ENCODE measurements at regions not wholly inside any gene's neighbourhood (a gene's known extent, or its start where the extent isn't known, plus 50 kb on each side); places are given as distances from the start of the nearest gene placed in this dataset.

GRCh38 chr5:100448111-100448528 lies 87.1 kb upstream of the FAM174A start:
- TF ChIP-seq, protein P1, sequence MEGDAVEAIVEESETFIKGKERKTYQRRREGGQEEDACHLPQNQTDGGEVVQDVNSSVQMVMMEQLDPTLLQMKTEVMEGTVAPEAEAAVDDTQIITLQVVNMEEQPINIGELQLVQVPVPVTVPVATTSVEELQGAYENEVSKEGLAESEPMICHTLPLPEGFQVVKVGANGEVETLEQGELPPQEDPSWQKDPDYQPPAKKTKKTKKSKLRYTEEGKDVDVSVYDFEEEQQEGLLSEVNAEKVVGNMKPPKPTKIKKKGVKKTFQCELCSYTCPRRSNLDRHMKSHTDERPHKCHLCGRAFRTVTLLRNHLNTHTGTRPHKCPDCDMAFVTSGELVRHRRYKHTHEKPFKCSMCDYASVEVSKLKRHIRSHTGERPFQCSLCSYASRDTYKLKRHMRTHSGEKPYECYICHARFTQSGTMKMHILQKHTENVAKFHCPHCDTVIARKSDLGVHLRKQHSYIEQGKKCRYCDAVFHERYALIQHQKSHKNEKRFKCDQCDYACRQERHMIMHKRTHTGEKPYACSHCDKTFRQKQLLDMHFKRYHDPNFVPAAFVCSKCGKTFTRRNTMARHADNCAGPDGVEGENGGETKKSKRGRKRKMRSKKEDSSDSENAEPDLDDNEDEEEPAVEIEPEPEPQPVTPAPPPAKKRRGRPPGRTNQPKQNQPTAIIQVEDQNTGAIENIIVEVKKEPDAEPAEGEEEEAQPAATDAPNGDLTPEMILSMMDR (IDR thresholded peaks at IDR 0.05; ENCODE audit: low read depth, low read length) = no peak
- Histone ChIP-seq H3K9me3 (ENCODE audit: severe bottlenecking) (no peaks in the 10 kb centered on the region), H3K4me3 (ENCODE audit: low read depth, low read length) (no peak overlapping the region), H3K36me3 (no peaks in the 10 kb centered on the region), H3K27ac (no peak overlapping the region), H3K27me3 (ENCODE audit: insufficient read depth, low read depth, severe bottlenecking) (no peaks in the 10 kb centered on the region)
- DNase-seq = no peak

- H3K27ac ChIP-seq = no peak overlapping the region
Observed at GRCh38 chr5:100446879-100447430, 88.2 kb upstream of the FAM174A start.

DNA sequence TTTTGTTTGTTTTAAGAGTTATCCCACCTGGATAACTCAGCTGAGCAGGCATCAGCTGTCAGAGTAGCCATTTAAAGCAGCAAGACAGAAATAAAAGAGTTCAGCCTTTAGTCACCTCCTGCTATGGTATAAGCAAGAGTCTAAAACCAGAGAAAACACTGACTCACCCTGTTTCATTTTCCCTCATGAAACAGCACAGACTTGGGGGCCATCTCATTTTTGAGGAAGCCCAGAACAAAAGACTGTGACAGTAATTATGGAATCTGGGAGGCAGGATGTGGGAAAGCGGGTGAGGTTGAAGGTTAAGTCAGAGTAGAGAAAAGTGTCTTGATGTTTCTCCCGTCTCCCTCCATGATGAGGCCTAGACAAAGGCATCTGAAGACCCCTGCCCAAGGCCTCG lies 90.2 kb upstream of the FAM174A start:
- H3K27ac ChIP-seq = no peak overlapping the region
- TF ChIP-seq, protein P1 (IDR thresholded peaks at IDR 0.05; ENCODE audit: low read depth, low read length) = no peak
- DNase-seq = no peak

More at GRCh38 chr5:100446879-100447430, 88.2 kb upstream of the FAM174A start:
- H3K27me3 ChIP-seq (ENCODE audit: insufficient read depth, low read depth, severe bottlenecking) = no peaks in the 10 kb centered on the region
- H3K9me3 ChIP-seq (ENCODE audit: severe bottlenecking) = no peaks in the 10 kb centered on the region
- H3K4me3 ChIP-seq (ENCODE audit: low read depth, low read length) = no peak overlapping the region
- no peak for DNase-seq
- TF ChIP-seq, protein P1 (IDR thresholded peaks at IDR 0.05; ENCODE audit: low read depth, low read length) = no peak
- no peaks in the 10 kb centered on the region for H3K36me3 ChIP-seq

GRCh38 chr5:100434815-100435214 lies 100.4 kb upstream of the FAM174A start:
- Histone ChIP-seq H3K27ac (no peak overlapping the region), H3K4me3 (ENCODE audit: low read depth, low read length) (no peak overlapping the region), H3K9me3 (ENCODE audit: severe bottlenecking) (no peaks in the 10 kb centered on the region), H3K36me3 (no peaks in the 10 kb centered on the region), H3K27me3 (ENCODE audit: insufficient read depth, low read depth, severe bottlenecking) (no peaks in the 10 kb centered on the region)
- TF ChIP-seq, protein P1 (IDR thresholded peaks at IDR 0.05; ENCODE audit: low read depth, low read length) = no peak
- no peak for DNase-seq

More for the DNA sequence above, 90.2 kb upstream of the FAM174A start:
- H3K27me3 ChIP-seq (ENCODE audit: insufficient read depth, low read depth, severe bottlenecking) = no peaks in the 10 kb centered on the region
- no peaks in the 10 kb centered on the region for H3K36me3 ChIP-seq
- H3K9me3 ChIP-seq (ENCODE audit: severe bottlenecking) = no peaks in the 10 kb centered on the region
- H3K4me3 ChIP-seq (ENCODE audit: low read depth, low read length) = no peak overlapping the region

DNA sequence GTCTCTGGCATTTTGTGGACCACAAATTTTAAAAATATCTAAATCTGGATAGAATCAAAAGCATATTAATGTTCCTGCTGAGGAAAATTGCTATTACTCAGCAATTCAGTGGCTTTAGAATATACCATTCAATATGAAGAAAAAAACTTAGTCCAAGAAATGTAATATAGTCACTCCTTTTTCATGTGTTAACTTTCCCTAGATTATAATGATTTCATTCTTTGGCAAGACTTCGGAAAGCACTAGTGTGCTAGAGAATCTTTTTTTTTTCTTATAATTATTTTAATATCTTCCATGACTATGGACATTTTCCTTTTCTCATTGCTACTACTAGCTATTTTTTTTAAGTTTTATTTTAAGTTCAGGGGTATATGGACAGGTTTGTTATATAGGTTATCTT lies 102.4 kb upstream of the FAM174A start:
- Histone ChIP-seq H3K27ac (no peak overlapping the region), H3K36me3 (no peaks in the 10 kb centered on the region), H3K27me3 (ENCODE audit: insufficient read depth, low read depth, severe bottlenecking) (no peaks in the 10 kb centered on the region), H3K4me3 (ENCODE audit: low read depth, low read length) (no peak overlapping the region), H3K9me3 (ENCODE audit: severe bottlenecking) (no peaks in the 10 kb centered on the region)
- TF ChIP-seq, protein P1 (IDR thresholded peaks at IDR 0.05; ENCODE audit: low read depth, low read length) = no peak
- no peak for DNase-seq

Data from WERI-Rb-1 (cell line).